B cell (primary cell): ENCODE measurements at regions not wholly inside any gene's neighbourhood (a gene's known extent, or its start where the extent isn't known, plus 50 kb on each side); places are given as distances from the start of the nearest gene placed in this dataset.
"Not testable (repeated sequence)": the region's sequence is repeated elsewhere in the genome, so short reads cannot be mapped to it uniquely, and the experiment has no call there.

ENCODE experiments used
- ATAC-seq: fragments of 200-7000 bp; cut with Tn5 transposase; one replicate; pipeline ENCODE4 v1.10.0; 2021; ENCODE audit warnings: low read depth, mild to moderate bottlenecking, moderate number of reproducible peaks, moderate library complexity
- CTCF ChIA-PET: fragments of 350-600 bp; sonication (Branson Sonifier 250); formaldehyde crosslinking; loops from one replicate; lab custom pipeline; 2021; ENCODE audit warnings: antibody characterized with exemption, inconsistent platforms; lab: Charles Lee
- POLR2A ChIA-PET: fragments of 350-600 bp; sonication (Branson Sonifier 250); formaldehyde crosslinking; loops from one replicate; lab custom pipeline; 2021; ENCODE audit warnings: antibody characterized with exemption; lab: Charles Lee
- DNase-seq: peaks from one replicate; pipeline ENCODE4 v3.0.0; 2013
- H2AFZ ChIP-seq: 2 replicates; pipeline ENCODE4 v1.6.1; 2012; ENCODE audit warnings: mild to moderate bottlenecking, low read depth, low read length; ENCODE audit not compliant: insufficient read depth, poor library complexity, severe bottlenecking
- H3K27ac ChIP-seq, 2 donors: 1 replicate in 1 of 2; 2 replicates in 1 of 2; pipeline ENCODE4 v1.5.1; 2012 to 2013; ENCODE audit warnings: low read length in 2 of 2, mild to moderate bottlenecking in 2 of 2, moderate library complexity in 1 of 2
- H3K27me3 ChIP-seq, 4 experiments: fragments of 200-600 bp in 1 of 4; sonication (generic) in 1 of 4; replicated peaks in 1 of 4; 1 replicate in 2 of 4; 2 replicates in 2 of 4; pipeline versions ENCODE4 v1.6.1 to v1.7.0; 2013 to 2016; ENCODE audit warnings: low read length in 3 of 4, mild to moderate bottlenecking in 2 of 4, mixed read lengths in 1 of 4, moderate library complexity in 1 of 4; ENCODE audit not compliant: insufficient read depth in 4 of 4, control insufficient read depth in 3 of 4; ENCODE audit errors: control extremely low read depth in 1 of 4
- H3K36me3 ChIP-seq, 2 experiments: replicated peaks in 1 of 2; 1 replicate in 1 of 2; 2 replicates in 1 of 2; pipeline versions ENCODE4 v1.6.1 to v1.7.1; 2013; ENCODE audit warnings: low read length in 1 of 2; ENCODE audit not compliant: insufficient read depth in 2 of 2, control insufficient read depth in 1 of 2; ENCODE audit errors: control extremely low read depth in 1 of 2, extremely low read depth in 1 of 2
- H3K4me1 ChIP-seq, 2 donors: fragments of 200-600 bp in 1 of 2; sonication (generic) in 1 of 2; 1 replicate in 1 of 2; 2 replicates in 1 of 2; pipeline versions ENCODE4 v1.5.1 to v1.6.1; 2013 to 2017; ENCODE audit warnings: low read length in 2 of 2; ENCODE audit not compliant: control insufficient read depth in 2 of 2, insufficient read depth in 2 of 2
- H3K4me2 ChIP-seq: replicated peaks from 2 replicates; pipeline ENCODE3; 2012; ENCODE audit warnings: mild to moderate bottlenecking, low read depth, low read length; ENCODE audit not compliant: poor library complexity, severe bottlenecking
- H3K4me3 ChIP-seq, 5 experiments: fragments of 200-600 bp in 1 of 5; sonication (generic) in 1 of 5; 1 replicate in 3 of 5; 2 replicates in 2 of 5; pipeline versions ENCODE4 v1.5.1 to v1.7.0; 2011 to 2016; ENCODE audit warnings: low read length in 4 of 5, mild to moderate bottlenecking in 4 of 5, low read depth in 2 of 5, control low read depth in 1 of 5, moderate library complexity in 1 of 5; ENCODE audit not compliant: insufficient read depth in 1 of 5; ENCODE audit errors: control extremely low read depth in 1 of 5, extremely low read depth in 1 of 5
- H3K79me2 ChIP-seq: fragments of 200-600 bp; sonication (generic); one replicate; pipeline ENCODE4 v1.6.0; 2016; ENCODE audit warnings: low read length; ENCODE audit not compliant: control insufficient read depth, insufficient read depth
- H3K9ac ChIP-seq: fragments of 200-600 bp; sonication (generic); 2 replicates; pipeline ENCODE4 v1.6.1; 2017; ENCODE audit warnings: mild to moderate bottlenecking, low read length, moderate library complexity
- H3K9me3 ChIP-seq, 3 donors: one replicate each; pipeline versions ENCODE4 v1.6.1 to v1.7.1; 2013; ENCODE audit warnings: low read length in 2 of 3; ENCODE audit not compliant: control insufficient read depth in 2 of 3, insufficient read depth in 1 of 3; ENCODE audit errors: control extremely low read depth in 1 of 3
- H4K20me1 ChIP-seq: 2 replicates; pipeline ENCODE4 v1.6.0; 2012; ENCODE audit warnings: mild to moderate bottlenecking, low read length; ENCODE audit not compliant: insufficient read depth, control insufficient read depth, poor library complexity, severe bottlenecking
- H3K27ac Mint-ChIP-seq: one replicate; pipeline ENCODE4 v1.8.0; 2021; ENCODE audit warnings: mixed read lengths
- H3K27me3 Mint-ChIP-seq: one replicate; pipeline ENCODE4 v1.8.0; 2021; ENCODE audit warnings: mixed read lengths
- H3K4me1 Mint-ChIP-seq: one replicate; pipeline ENCODE4 v1.8.0; 2021; ENCODE audit warnings: mixed read lengths
- H3K4me3 Mint-ChIP-seq: one replicate; pipeline ENCODE4 v1.8.0; 2021; ENCODE audit warnings: mixed read lengths
- H3K9me3 Mint-ChIP-seq: one replicate; pipeline ENCODE4 v1.8.0; 2022; ENCODE audit warnings: mixed read lengths; ENCODE audit not compliant: insufficient read depth
- WGBS: methylation state at CpG from one replicate; pipeline ENCODE4 v1.1.5; 2013; ENCODE audit warnings: missing lambda C conversion rate; ENCODE audit not compliant: insufficient coverage; 5-methylcytosine and 5-hydroxymethylcytosine counted together
- intact Hi-C: fragments of 100-400 bp; cut with micrococcal nuclease; formaldehyde crosslinking; loops from one replicate; pipeline ENCODE4 v1.10.0; 2022

GRCh38 chr9:42384585-42384984 lies 201.1 kb downstream of the SPATA31A6 start:
- H3K27ac Mint-ChIP-seq, H3K4me1 ChIP-seq, POLR2A ChIA-PET, H3K27ac ChIP-seq, H3K9me3 ChIP-seq, H3K9ac ChIP-seq, DNase-seq, H3K4me3 ChIP-seq, H3K79me2 ChIP-seq, H3K4me2 ChIP-seq, CTCF ChIA-PET, H3K36me3 ChIP-seq, intact Hi-C loops, H3K9me3 Mint-ChIP-seq, H3K4me3 Mint-ChIP-seq, H2AFZ ChIP-seq, ATAC-seq, H3K27me3 Mint-ChIP-seq, H4K20me1 ChIP-seq, H3K4me1 Mint-ChIP-seq: not testable (repeated sequence)
- 96% methylated on average over 15 of the region's 24 CpGs for WGBS
- H3K27me3 ChIP-seq, result peaks cover 0 to 14% (median 0%) of the 10 kb centered on the region in 4 experiments

GRCh38 chr9:42385574-42386120 lies 202.2 kb downstream of the SPATA31A6 start:
- H3K4me3 ChIP-seq, H3K9ac ChIP-seq, H3K36me3 ChIP-seq, H2AFZ ChIP-seq, H3K79me2 ChIP-seq, H3K27me3 Mint-ChIP-seq, ATAC-seq, H3K9me3 ChIP-seq, CTCF ChIA-PET, H3K27ac Mint-ChIP-seq, POLR2A ChIA-PET, H3K27ac ChIP-seq, H3K4me1 ChIP-seq, intact Hi-C loops, H3K9me3 Mint-ChIP-seq, H3K4me3 Mint-ChIP-seq, H3K4me1 Mint-ChIP-seq, H4K20me1 ChIP-seq, DNase-seq, H3K4me2 ChIP-seq: not testable (repeated sequence)
- peaks cover 0 to 14% (median 0%) of the 10 kb centered on the region in 4 experiments for H3K27me3 ChIP-seq
- 86% methylated on average over 6 of the region's 11 CpGs for WGBS
